ENCODE measurements at regions not wholly inside any gene's neighbourhood (a gene's known extent, or its start where the extent isn't known, plus 50 kb on each side); places are given as distances from the start of the nearest gene placed in this dataset.

DNA sequence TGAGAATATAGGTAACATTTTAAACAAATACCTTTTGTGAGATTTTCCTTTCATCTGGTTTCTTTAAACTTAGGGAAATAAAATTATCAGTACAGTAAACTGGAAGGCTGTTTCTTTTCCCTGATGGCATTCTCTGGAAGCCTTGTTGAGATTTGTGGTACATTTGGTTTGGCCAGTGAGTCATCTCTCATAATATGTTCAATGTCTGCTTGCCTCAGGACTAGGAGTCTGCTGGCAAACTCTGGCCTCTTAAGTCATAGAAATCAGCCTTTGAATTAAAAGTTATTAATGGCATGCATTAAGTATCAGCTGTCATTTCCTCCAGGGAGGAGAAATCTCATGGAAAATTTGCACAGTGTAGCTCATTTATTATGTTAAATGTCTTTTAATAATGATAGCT, 316.6 kb upstream of the KIAA1217 start:
- no peak overlapping the region for H3K4me2 ChIP-seq (ENCODE audit: control insufficient read depth, insufficient read depth)
- SMC1A ChIA-PET (ENCODE audit: uncharacterized antibody, unreplicated experiment) = no interaction called here
- no peak overlapping the region for H2AFZ ChIP-seq (ENCODE audit: control insufficient read depth, low read depth, low read length)

More for the DNA sequence above, 316.6 kb upstream of the KIAA1217 start:
- H3K79me2 ChIP-seq (ENCODE audit: control insufficient read depth, insufficient read depth, low read length) = no peaks in the 10 kb centered on the region
- TF ChIP-seq, protein P1, sequence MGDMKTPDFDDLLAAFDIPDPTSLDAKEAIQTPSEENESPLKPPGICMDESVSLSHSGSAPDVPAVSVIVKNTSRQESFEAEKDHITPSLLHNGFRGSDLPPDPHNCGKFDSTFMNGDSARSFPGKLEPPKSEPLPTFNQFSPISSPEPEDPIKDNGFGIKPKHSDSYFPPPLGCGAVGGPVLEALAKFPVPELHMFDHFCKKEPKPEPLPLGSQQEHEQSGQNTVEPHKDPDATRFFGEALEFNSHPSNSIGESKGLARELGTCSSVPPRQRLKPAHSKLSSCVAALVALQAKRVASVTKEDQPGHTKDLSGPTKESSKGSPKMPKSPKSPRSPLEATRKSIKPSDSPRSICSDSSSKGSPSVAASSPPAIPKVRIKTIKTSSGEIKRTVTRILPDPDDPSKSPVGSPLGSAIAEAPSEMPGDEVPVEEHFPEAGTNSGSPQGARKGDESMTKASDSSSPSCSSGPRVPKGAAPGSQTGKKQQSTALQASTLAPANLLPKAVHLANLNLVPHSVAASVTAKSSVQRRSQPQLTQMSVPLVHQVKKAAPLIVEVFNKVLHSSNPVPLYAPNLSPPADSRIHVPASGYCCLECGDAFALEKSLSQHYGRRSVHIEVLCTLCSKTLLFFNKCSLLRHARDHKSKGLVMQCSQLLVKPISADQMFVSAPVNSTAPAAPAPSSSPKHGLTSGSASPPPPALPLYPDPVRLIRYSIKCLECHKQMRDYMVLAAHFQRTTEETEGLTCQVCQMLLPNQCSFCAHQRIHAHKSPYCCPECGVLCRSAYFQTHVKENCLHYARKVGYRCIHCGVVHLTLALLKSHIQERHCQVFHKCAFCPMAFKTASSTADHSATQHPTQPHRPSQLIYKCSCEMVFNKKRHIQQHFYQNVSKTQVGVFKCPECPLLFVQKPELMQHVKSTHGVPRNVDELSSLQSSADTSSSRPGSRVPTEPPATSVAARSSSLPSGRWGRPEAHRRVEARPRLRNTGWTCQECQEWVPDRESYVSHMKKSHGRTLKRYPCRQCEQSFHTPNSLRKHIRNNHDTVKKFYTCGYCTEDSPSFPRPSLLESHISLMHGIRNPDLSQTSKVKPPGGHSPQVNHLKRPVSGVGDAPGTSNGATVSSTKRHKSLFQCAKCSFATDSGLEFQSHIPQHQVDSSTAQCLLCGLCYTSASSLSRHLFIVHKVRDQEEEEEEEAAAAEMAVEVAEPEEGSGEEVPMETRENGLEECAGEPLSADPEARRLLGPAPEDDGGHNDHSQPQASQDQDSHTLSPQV (IDR thresholded peaks at IDR 0.05) = no peak
- no peak for TF ChIP-seq HCFC1 (IDR thresholded peaks at IDR 0.05; ENCODE audit: low read length)
- TF ChIP-seq GABPA (IDR thresholded peaks at IDR 0.05; ENCODE audit: low read depth) = no peak
- no peak for TF ChIP-seq POLR2A (IDR thresholded peaks at IDR 0.05; ENCODE audit: low read depth, low read length)
- no peak for TF ChIP-seq TBL1XR1 (IDR thresholded peaks at IDR 0.05; ENCODE audit: low read depth, low read length)
- no peak for TF ChIP-seq STAT3 (IDR thresholded peaks at IDR 0.05; ENCODE audit: low read depth, low read length)
- no peak for TF ChIP-seq RCOR1 (conservative IDR thresholded peaks at IDR 0.05; ENCODE audit: low read depth, low read length)
- TF ChIP-seq YY1 (IDR thresholded peaks at IDR 0.05; ENCODE audit: low read depth, low read length) = no peak
- TF ChIP-seq HDAC2 (IDR thresholded peaks at IDR 0.05) = no peak
- no peak for TF ChIP-seq CBX5 (IDR thresholded peaks at IDR 0.05; ENCODE audit: low read depth)
- TF ChIP-seq, protein P2, sequence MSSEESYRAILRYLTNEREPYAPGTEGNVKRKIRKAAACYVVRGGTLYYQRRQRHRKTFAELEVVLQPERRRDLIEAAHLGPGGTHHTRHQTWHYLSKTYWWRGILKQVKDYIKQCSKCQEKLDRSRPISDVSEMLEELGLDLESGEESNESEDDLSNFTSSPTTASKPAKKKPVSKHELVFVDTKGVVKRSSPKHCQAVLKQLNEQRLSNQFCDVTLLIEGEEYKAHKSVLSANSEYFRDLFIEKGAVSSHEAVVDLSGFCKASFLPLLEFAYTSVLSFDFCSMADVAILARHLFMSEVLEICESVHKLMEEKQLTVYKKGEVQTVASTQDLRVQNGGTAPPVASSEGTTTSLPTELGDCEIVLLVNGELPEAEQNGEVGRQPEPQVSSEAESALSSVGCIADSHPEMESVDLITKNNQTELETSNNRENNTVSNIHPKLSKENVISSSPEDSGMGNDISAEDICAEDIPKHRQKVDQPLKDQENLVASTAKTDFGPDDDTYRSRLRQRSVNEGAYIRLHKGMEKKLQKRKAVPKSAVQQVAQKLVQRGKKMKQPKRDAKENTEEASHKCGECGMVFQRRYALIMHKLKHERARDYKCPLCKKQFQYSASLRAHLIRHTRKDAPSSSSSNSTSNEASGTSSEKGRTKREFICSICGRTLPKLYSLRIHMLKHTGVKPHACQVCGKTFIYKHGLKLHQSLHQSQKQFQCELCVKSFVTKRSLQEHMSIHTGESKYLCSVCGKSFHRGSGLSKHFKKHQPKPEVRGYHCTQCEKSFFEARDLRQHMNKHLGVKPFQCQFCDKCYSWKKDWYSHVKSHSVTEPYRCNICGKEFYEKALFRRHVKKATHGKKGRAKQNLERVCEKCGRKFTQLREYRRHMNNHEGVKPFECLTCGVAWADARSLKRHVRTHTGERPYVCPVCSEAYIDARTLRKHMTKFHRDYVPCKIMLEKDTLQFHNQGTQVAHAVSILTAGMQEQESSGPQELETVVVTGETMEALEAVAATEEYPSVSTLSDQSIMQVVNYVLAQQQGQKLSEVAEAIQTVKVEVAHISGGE (CRISPR knock-in tag; IDR thresholded peaks at IDR 0.05) = no peak
- intact Hi-C loops (cut with micrococcal nuclease; ENCODE audit: unreplicated experiment) = no loop called here
- ChIA-PET POLR2A (no interaction called here), RAD21 (ENCODE audit: unreplicated experiment) (no interaction called here), CTCF (no interaction called here)
- no peaks in the 10 kb centered on the region for H4K20me1 ChIP-seq (ENCODE audit: control insufficient read depth, insufficient read depth)
- in situ Hi-C loops (cut with MboI) = no loop called here
- H3K36me3 ChIP-seq (ENCODE audit: control insufficient read depth in 2 of 2, insufficient read depth in 2 of 2, low read length in 1 of 2) = no peaks in the 10 kb centered on the region
- H3K27me3 ChIP-seq (replicated peaks in 1 of 2; ENCODE audit: control insufficient read depth in 2 of 2, insufficient read depth in 2 of 2, low read length in 1 of 2) = no peaks in the 10 kb centered on the region
- no peaks in the 10 kb centered on the region for H3K9me3 ChIP-seq (replicated peaks; ENCODE audit: control insufficient read depth, insufficient read depth, low read length)
- BruUV-seq (replicated peaks) = no TSS peak
- no peak for ATAC-seq
- no peak for FAIRE-seq
- no peak overlapping the region for H3K9ac ChIP-seq (ENCODE audit: control insufficient read depth, insufficient read depth, low read length)
- no peak overlapping the region for H3K4me3 ChIP-seq
- H3K27ac ChIP-seq (ENCODE audit: control insufficient read depth, insufficient read depth) = no peak overlapping the region
- H3K4me1 ChIP-seq (ENCODE audit: control insufficient read depth, insufficient read depth, low read length) = no peaks in the 10 kb centered on the region
- DNase-seq (ENCODE audit: low read depth, low spot score) = no peak

Measured in GM12878 (cell line).